DOHH2 (cell line): ENCODE measurements at regions not wholly inside any gene's neighbourhood (a gene's known extent, or its start where the extent isn't known, plus 50 kb on each side); places are given as distances from the start of the nearest gene placed in this dataset.

Experiments
- EZH2phosphoT487 ChIP-seq: fragments of 200-600 bp; sonication (generic); IDR thresholded peaks from 2 replicates; pipeline ENCODE4 v1.6.1; 2017; ENCODE audit warnings: borderline replicate concordance, mild to moderate bottlenecking, antibody characterized with exemption, low read length, moderate library complexity, mixed read lengths
- TF ChIP-seq, protein P1 (sequence below): fragments of 200-600 bp; sonication (generic); IDR thresholded peaks from one replicate; pipeline ENCODE4 v1.5.1; 2014; ENCODE audit warnings: antibody characterized with exemption, mild to moderate bottlenecking, low read depth, low read length; ENCODE audit not compliant: poor library complexity, severe bottlenecking

DNA sequence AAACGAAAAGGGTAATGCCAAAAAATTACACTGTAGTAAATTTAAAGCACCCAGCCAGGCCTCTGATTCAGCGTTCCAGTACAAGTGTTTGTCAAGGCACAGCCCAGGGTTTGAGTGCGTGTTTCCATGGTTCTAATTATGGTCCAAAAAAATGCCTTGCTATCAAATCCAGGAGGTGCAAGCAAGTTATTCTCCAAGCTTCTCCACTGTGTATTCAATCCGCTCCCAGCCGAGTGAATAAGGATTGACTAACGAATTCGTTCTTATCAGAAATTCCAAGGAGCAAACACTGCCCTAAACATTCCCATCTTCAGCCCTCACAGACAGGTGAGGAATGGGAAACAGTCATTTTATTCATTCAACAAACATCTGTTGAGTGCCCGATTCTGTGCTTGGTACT, 103.3 kb upstream of the WWC1 start:
- TF ChIP-seq, protein P1, sequence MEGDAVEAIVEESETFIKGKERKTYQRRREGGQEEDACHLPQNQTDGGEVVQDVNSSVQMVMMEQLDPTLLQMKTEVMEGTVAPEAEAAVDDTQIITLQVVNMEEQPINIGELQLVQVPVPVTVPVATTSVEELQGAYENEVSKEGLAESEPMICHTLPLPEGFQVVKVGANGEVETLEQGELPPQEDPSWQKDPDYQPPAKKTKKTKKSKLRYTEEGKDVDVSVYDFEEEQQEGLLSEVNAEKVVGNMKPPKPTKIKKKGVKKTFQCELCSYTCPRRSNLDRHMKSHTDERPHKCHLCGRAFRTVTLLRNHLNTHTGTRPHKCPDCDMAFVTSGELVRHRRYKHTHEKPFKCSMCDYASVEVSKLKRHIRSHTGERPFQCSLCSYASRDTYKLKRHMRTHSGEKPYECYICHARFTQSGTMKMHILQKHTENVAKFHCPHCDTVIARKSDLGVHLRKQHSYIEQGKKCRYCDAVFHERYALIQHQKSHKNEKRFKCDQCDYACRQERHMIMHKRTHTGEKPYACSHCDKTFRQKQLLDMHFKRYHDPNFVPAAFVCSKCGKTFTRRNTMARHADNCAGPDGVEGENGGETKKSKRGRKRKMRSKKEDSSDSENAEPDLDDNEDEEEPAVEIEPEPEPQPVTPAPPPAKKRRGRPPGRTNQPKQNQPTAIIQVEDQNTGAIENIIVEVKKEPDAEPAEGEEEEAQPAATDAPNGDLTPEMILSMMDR: no peak
- no peak for TF ChIP-seq EZH2phosphoT487
